G401.6 (cell line): ENCODE measurements at regions not wholly inside any gene's neighbourhood (a gene's known extent, or its start where the extent isn't known, plus 50 kb on each side); places are given as distances from the start of the nearest gene placed in this dataset.
"Not testable (repeated sequence)": the region's sequence is repeated elsewhere in the genome, so short reads cannot be mapped to it uniquely, and the experiment has no call there.

Experiments used
- FAIRE-seq: peaks from 2 replicates; lab custom pipeline; 2012; peaks lifted over from hg19 to GRCh38; lab: Jason Lieb, UNC

DNA sequence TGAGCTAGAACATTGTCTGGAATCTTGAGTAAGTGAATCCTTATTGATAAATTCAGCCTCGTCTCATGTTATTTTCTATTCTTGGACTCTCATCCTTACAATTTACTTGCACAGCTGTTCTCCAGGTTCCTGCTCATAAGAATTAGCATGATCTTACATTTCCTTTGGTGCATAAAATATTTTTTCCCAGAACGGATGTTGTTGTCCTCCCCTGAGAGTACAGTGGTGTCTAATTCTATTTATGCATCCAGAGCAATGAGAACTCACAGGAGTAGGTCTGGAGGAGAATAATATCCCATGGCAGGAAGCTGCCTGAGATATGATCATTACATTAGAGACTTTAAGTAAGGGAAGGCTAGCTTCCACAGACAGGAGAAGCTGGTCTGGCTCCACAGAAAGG, 178.4 kb upstream of the MAST4 start:
- FAIRE-seq, result no peak

DNA sequence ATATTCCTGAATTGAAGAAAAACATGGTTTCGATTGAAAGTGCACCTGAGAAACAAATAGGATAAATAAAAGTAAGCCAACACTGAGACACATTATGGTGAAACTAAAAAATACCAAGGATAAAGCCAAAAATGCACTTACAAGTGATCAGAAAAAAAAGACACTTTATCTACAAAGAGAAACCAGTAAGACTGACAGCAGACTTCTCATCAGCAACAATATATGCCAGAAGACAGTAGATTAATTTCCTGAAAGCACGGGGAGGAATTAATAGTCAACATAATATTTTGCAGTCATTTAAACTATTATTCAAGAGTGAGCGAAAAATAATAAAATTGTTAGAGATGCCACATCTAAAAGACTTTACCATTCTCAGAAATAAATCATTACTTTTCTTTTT, 172.7 kb upstream of the MAST4 start:
- no peak for FAIRE-seq

DNA sequence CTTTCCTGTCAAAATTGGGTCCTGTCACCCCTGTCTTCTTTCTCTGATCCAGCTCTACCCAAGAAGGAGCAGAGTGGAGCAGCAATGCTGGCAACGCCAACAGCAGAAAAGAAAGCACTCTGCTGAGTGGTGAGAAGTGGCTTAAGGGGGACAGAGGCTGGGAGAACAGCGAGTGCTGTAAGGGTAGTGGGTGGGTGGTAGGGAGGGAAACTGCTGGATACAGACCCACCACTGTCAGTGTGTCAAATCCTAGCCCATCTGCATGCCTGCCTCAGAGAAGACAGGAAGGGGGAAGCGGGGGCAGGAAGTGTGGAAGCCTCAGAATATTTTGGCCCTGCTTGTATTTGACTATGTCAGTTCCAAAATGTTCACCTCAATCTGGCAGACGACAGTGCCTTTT, 170.4 kb upstream of the MAST4 start:
- no peak for FAIRE-seq

DNA sequence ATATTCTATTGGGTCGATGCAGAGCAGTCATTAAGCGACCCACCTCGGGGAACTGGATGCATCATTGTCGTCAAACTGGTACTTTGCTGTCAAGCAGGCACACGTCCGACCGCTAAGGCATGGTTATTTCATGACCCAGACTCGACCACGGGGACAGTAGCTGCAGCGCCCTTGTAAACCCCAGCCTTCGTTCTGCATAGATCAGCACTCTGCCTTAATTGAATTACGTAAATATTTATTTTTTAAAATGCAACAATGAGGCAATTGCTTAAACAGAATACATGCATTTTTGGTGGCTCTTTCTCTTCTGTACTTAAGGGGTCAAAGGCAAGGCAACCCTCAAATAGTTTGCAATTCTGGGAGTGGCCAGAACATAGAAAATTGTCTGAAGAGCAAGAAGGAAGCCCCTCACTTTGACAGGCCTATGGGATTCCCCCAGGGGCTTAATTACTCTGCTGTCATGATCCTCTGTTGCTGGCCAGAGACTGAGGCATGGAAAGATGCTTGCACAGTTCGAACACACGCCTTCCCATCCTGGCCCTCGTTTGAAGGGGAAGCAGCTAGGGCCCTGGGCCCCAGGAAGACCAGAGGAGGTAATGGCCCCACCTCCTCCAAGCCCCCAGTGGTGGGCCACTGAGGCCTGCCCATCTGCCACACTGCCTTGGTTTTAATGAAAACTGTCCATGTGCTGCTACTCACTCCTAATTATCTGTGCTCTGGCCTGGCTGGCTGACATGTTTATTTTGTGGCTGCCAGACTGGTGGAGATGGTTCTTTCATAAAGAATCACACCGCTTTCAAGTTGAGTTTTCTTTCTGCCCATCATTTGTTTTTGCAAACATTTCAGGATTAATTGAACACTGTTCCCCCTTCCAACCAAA, 169.7 kb upstream of the MAST4 start:
- FAIRE-seq, result no peak

DNA sequence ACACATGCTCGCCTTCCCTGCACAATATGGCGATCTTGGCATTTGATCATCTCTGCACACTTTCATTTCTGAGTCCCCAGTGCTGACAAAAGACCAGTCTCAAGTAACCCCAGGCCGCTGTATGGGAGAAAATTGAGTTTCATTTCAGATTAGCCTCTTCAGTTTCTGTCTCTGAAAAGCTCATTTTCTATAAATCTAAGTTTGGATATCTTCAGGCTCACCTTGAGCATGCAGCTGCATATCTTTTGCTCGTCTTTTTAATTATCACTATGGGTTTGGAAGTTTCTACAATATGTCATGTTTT, 169.1 kb upstream of the MAST4 start:
- no peak for FAIRE-seq

DNA sequence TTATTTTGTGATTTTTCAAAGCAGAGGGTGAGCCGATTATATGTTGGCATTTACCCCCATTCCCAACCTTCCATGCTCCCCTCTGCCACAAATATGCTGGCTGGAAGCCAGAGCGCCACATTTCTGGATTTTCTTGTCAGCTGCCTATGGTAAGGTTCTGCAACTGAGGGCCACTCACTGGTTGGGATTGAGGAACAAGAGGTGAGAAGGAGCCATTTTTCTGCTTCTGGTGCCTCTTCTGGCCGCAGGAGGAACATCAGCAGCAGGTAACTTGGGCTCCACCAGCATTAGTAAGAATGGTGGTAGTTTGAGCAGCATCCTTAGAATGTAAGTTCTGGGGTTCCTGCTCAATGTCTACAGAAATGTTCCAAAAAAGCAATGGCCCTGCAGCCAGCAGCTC, 159.5 kb upstream of the MAST4 start:
- FAIRE-seq, result no peak

DNA sequence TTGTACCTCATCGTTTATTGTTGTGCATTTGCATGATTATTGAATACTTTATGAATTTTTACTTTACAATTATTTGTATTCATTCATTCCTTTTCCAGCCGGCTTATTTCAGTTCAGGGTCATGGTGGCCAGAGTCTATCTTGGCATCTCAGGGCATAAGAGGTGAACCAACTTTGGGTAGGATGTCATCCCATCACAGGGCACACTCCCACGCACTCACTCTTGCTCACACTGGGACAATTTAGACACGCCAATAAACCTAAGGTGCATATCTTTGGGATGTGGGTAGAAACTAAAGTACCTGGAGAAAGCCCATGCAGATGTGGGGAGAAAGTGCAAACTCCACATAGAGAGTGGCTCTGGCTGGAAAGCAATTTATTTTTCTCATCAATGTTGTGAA, 158.1 kb upstream of the MAST4 start:
- FAIRE-seq, result no peak

DNA sequence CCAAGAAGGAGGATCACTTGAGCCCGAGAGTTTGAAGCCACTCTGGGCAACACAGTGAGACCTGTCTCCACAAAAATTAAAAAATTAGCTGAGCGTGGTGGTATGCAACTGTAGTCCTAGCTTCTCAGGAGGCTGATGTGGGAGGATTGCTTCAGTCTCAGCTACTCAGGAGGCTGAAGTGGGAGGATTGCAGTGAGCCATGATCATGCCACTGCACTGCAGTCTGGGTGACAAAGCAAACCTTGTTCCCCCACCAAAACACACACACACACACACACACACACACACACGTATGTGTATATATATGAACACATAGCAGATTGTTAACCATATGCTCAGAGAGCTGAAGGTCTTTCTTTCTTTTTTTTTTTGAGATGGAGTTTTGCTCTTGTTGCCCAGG, 157.5 kb upstream of the MAST4 start:
- FAIRE-seq, result no peak

DNA sequence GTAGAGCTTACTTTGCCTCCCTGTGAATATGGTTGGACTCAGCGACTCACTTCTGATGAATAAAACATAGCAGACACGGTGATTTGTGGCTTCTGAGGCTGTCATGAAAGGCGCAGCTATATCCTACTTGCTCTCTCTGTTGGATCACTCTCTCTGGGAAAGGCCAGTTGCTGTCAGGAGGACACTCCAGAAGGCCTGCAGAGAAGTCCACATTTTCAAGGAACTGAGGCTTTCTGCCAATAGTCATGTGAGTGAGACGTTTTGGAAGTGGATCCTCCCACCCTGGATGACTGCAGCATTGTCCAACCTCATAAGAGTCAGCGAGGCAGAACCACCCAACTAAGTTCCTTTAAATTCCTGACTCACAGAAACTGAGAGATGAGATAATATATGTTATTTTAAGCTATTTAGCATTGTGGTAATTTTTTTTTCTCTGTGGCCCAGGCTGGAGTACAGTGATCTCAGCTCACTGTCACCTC, 156.0 kb upstream of the MAST4 start:
- no peak for FAIRE-seq

DNA sequence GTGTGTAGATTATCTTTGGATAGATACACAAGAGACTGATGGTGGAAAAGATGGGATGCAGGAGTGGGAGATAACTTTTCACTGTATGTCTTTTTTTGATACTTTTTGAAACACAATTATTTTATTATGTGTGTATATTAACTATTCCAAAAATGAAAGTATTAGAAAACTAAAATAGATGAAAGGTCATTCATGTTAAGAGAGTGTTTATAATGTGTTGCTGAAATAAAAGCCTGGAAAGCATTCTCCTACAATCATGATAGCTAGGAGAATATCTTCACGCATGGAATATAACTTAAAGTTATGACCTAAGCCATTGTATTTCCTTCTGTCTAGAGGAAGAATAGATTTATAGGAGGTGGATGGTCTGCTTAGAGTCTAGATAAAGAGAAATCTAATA, 154.8 kb upstream of the MAST4 start:
- FAIRE-seq, result no peak

DNA sequence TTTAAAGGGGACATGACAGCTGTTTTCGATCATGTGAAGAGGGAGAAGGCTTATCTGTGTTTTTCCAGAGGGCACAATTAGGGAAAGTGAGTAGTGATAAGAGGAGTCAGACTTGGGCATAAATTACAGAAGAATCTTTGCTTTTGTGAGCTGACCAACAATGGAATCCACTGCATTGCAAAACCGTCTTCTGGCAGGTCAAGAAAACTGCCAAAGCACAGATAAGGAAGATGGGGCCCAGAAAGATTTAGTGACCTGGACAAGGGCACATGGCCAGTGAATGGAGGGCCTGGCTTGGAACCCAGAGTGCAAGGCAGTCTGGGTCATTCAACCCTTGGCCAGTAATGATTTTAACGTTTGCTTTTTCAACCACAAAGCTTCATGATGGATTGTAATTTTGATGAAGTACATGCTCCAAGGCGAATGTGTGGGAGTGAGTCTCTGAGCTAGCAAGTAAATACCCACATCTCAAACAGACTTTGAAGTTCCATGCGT, 153.2 kb upstream of the MAST4 start:
- no peak for FAIRE-seq

DNA sequence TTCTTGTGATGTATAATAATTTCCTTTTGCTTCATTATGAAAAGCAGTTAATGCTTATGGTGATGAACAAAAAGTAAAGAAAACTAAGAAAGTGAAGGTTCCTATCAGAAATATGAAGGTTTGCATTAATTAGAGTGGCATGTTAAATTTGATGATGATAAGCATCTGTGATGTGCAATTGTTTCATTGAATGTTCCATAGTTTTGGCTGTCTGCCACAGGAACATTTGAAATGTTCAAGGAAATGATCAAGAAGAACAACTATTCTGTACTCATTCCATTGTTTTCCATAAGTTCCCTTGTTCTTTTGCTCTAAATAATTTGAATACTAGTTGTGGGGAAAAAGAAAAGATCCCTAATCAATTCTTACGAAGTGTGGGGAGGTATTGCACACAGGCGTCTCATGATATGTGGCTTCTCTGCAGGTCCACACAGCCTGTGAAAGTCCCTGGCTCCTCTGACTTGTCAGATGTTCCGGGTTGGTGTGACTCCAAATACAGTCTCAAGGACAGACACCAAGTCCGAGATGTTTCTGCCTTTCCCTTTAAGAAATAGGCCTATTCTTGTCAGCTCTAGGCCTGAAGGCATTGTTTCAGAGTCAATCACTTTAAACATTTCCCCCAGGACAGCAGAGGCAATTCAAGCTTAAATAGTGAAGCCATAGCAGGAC, 152.6 kb upstream of the MAST4 start:
- FAIRE-seq, result no peak

DNA sequence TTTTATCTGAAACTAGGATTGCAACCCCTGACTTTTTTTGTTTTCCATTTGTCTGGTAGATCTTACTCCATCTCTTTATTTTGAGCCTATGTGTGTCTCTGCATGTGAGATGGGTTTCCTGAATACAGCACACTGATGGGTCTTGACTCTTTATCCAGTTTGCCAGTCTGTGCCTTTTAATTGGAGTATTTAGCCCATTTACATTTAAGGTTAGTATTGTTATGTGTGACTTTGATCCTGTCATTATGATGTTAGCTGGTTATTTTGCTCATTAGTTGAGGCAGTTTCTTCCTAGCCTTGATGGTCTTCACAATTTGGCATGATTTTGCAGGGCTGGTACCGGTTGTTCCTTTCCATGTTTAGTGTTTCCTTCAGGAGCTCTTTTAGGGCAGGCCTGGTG, 148.1 kb upstream of the MAST4 start:
- FAIRE-seq, result not testable (repeated sequence)

DNA sequence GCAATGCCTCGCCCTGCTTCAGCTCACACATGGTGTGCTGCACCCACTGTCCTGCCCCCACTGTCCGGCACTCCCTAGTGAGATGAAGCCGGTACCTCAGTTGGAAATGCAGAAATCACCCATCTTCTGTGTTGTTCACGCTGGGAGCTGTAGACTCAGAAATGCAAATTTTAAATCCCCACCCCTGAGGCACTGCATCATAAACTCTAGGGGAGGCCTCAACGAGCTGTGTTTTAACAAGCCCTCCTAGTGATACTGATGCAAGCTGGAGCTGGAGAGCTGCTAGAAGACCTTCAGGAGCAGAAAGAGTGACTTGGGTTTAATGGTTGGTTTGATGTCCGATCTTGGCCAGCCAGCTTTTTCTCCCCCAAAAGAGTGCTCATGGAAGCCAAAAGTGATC, 146.0 kb upstream of the MAST4 start:
- no peak for FAIRE-seq

DNA sequence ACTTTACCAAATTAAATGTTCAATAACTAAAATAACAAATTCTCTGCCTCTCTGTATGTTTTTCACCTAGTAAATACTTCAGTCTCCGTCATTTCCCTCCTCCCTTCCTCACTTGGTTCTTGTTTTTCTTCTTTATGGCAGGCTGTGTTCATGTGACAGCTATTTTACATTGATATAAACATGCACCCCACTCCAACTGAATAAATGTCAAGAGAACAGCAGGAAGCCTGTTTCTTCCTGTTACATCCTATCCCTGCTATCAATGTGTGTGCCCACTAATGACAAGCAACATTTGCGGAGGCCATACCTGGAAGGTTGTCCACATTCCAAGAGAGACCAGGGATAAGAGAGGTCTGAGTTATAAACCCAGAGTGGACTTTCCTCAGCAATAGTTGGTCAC, 145.2 kb upstream of the MAST4 start:
- no peak for FAIRE-seq

DNA sequence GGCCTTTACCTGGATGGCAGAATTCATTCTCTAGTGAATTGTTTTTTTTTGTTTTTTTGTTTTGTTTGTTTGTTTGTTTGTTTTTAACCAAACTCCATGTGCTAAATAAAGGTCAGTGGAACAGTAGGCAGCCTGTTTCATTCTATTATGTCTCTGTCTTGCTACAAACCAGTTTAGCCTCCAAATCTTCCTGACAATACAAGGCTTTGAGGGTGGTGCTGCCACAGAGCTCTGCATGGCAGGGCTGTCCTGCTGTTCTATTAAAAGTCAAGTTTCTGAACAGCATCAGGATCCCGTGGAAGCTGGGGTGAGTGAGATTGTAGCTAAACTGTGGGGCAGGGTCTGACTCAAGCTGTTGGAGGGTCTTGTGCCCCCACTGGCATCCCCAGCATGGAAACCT, 144.1 kb upstream of the MAST4 start:
- FAIRE-seq, result no peak

DNA sequence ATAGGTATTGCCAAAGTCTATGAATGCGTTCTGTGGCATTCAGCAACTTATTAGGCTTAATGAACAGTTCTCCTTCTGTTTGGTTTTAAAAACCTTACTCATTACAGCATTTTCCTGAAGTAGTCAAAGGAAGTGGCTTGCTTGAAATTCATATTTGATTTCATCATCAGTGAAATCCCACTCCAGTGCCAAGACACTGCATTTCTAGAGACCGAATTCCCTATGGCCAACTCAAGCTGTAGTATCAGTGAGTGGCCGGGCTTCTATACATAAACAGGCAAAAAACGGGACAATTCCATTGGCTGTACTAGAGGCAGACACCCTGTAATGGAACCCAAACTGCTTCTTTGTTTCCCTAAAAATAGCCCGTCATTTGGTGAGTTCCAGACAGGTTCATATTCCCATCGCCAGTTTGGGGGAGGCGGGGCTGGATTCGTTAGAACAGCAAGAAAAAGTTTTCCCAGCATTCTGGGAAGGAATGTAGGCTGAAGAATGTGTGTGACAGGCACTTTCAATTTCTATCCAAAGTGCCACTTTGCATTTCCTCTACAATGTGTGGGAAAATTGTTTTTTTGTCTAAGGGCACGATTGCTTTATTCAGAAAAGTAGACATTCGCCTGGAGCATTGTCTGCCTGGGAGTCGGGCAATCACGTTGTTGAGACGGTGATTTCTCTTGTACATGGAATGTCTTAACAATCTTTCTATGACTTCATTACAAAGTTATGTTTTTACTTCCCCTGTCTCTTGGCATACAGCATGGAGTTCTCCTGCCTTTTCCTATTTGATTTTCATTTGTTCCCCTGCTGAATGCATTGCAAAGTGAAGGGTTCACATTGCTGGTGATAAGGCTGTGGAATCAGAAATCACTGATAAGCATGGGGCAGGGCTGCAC, 141.8 kb upstream of the MAST4 start:
- no peak for FAIRE-seq

DNA sequence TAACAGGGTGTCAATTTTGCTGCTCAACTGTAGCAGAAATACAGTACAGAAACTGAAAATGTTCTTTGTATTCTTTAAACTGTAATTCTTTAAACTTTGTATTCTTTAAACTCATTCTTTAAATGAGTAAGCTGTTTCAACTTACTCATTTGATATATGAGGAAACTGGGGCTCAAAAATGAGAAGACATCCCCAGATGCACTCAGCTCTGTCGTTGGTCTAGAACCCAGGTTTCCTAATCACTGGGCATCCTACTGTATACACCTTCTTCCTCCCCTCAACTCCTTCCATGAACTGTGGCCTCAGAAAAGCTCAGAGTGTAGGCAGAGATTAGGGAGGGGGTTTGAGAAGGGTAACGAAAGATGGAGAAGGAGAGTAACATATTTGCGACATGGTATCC, 136.5 kb upstream of the MAST4 start:
- no peak for FAIRE-seq

DNA sequence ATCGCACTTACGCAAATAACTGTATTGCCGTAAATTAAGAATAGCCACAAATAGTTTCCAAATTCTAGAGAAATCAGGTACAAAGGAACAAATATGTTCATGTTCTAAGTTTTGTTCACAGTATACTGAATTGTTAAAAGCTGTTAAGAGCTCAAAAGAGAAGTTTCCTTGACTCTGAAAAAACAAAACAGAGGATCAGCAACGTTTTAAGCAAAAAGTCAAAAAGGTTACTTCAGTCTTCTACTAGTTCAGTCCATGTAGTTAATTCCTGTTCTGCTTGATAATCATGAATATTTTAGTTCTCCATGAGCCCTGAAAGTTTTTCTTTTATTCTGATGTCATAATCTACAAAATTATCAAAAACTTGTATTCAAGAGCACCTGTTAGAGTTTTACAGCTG, 128.6 kb upstream of the MAST4 start:
- no peak for FAIRE-seq

DNA sequence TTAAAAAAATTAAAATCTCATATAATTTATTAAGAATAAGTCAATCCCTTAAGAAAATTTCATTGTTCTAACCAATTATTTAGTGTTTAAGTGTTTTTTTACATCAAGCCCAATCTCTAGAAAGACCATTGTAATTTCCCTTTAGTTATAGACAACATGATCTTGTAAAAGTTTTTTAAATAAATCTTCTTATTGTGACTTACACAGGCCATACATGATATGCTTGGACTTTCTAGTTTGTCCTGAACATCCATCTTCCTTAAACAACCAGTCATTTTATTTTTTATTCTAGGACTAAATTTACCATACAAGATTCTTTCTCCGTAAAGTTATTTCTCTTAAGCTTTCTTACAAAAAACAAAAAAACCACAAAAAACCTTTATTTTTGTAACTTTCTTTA, 126.5 kb upstream of the MAST4 start:
- peak; percentile 37 for FAIRE-seq

DNA sequence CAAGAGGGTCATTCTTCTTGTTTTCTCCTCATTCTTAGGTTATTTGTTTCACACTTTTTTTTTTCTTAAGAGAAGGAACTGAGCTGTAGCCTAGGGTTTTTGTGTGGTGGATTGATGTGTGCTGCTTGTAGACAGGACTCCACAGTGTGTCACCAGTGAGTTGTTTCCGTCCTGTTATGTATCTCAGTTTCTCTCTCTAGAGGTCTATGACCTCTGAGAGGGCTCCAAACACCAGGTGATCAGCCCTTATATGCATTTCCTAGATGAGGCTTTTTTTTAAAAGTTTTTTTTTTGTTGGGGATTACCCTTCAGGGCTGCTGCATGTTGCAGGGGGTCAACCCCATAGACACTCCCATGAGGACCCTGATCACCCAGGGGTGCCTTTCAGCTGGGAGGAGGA, 124.2 kb upstream of the MAST4 start:
- no peak for FAIRE-seq

DNA sequence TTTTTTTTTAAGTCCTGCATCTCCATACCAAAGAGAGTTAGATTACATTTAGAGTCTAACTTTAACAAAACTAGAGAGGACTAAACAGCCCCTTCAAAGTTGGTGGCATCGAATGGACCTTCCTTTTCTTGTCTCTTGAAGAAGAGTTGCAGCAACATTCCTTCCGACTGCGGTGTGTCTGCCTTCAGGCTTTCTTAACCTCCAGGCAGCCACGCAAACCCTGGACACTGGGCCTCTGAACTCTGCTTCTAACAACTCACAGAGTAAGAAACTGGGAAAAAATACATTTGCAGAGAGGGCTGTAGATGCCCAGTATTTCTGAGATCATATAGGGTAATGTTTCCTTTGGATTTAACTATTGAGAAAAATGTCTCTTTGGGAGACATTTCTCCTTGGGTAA, 120.5 kb upstream of the MAST4 start:
- no peak for FAIRE-seq

DNA sequence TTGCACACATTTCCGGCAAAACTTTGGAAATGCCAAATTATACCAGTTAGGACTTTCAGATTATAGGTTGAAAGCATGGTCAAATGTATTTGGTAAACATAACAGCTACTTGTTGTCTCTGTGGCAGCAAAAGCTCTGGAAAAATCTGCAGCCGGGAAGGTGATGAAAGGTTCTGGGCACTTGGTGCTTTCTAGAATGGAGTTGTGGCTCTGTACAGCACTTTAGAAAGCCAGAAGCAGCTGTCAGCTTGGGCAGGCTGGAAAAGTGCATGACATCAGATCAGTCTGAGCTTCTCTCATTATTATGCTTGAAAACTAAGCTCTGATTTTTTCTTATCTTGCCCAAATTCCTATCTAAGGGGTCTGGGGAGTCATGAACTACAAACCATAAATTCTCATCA, 118.6 kb upstream of the MAST4 start:
- no peak for FAIRE-seq
